GM19372 (cell line): ENCODE measurements at regions not wholly inside any gene's neighbourhood (a gene's known extent, or its start where the extent isn't known, plus 50 kb on each side); places are given as distances from the start of the nearest gene placed in this dataset.

Source experiments
- ATAC-seq: cut with Tn5 transposase; IDR thresholded peaks from one replicate; pipeline ENCODE4 v1.9.1; 2021; ENCODE audit warnings: mild to moderate bottlenecking, low read depth, moderate library complexity; ENCODE audit not compliant: unreplicated experiment

- no peak for ATAC-seq
Measured at GRCh38 chr3:28718074-28718849, 369.6 kb upstream of the AZI2 start.

DNA sequence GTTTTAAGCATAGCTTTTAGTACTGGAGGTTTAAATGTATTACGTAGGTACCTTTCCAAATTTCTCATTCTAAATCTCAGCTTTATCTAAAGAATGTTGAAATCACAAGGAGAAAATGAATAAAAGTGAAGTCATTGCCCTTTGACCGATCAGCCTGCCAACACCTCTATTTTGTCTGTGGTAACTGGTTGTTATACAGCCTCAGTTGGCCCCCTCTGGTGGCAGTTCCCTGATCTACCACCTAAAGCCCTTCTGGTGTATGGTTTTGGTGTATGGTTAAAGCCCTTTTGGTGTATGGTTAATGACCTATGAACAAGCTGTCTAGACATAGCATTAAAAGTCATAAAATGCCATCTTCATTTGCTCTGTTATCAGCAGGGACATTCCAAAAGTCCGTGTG is 378.2 kb upstream of the AZI2 start:
- no peak for ATAC-seq

GRCh38 chr3:28727307-28727706 is 378.7 kb upstream of the AZI2 start:
- no peak for ATAC-seq

- no peak for ATAC-seq
Measured at GRCh38 chr3:28738425-28738824, 389.8 kb upstream of the AZI2 start.

GRCh38 chr3:28739647-28740046 is 391.0 kb upstream of the AZI2 start:
- ATAC-seq = no peak

DNA sequence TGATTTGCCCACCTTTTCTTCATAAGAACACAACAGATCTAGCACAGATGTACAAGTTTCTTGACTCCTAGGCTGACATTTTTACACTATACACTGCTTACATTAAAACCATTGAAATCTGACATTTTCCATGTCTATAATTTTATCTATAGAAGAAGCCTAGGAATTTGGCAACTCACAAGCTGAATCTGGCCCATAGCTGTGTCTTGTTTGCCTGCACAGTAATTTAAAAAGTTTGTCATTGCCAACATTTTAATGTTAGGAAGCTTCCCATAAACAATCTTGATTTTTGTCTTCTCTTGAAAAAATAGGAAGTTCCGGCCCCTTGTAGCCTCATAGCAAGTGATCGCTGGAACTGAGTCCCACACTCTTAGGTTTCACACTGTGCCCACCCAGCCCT is 394.6 kb upstream of the AZI2 start:
- ATAC-seq = no peak

- ATAC-seq = no peak
Measured at GRCh38 chr3:28743831-28744230, 395.2 kb upstream of the AZI2 start.

DNA sequence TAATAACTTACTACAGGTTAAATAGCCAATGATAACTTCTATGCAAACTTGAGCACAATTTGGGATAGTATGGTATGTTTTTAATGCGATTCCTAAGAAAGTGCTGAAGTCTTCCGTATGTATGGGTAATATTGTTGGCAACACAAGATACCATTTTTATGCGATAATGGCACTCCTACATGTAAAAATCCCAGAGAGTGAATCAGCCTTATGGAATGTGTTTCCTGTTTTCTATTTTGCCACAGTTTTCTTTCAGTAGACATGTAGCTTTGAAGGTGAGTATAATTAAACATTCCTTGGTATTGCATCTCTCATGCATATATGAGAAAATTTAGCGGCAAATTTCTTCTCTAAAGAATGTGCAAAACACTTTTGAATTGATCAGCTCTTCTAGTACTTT is 396.8 kb upstream of the AZI2 start:
- ATAC-seq = no peak

DNA sequence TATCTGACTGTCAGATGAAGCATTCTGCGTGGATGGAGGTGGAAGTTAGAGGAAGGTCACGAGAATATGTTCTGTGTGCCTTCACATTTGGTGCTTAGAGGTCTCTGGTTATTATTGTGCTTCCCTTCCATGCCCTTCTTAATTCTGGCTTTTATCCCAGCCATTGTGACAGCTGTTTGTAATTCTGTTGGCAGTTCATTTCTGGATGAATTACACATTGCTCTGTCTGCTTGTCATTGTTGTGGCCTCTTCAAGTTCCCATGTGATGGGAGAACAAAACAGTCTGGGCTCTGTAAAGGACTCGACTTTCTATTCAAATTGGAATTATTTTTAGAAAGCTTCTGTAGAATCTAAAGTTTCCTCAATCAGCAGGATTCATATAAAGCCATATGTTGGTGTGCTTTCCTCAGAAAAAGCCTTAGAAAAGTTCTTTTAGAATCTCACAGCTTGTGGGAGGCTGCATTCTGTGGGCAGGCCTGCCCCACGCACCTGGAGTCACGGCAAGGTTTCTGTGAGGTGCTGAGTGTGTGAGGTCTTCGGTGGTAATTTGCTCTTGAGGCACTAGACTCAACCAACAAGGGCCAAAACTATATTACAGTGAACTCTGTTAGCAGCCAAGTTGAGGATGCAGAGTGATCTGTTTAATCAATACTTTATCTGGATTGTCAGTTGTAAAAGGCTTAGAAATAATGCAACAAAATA is 397.4 kb upstream of the AZI2 start:
- no peak for ATAC-seq

DNA sequence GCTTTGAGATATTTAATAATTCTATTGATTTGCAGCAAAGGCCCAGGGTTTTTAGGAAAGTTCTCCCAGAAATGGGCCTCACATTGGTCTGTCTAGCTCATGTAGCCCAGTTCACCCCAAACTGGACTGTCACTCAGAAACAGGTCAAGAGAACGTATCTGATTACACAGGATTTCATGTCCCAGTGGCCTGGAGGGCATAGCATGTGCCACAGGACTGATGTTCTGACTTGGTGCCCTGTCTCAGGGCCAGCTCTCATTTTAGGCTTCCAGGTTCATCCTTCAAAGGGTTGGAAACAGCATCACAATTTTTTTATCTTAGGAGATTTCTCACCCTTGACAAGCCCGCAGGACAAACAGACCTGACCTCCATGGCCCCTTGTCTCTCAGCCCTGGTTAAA is 398.4 kb upstream of the AZI2 start:
- no peak for ATAC-seq

GRCh38 chr3:28751864-28752263 is 403.2 kb upstream of the AZI2 start:
- no peak for ATAC-seq

- no peak for ATAC-seq
Measured at GRCh38 chr3:28752290-28752689, 403.7 kb upstream of the AZI2 start.

DNA sequence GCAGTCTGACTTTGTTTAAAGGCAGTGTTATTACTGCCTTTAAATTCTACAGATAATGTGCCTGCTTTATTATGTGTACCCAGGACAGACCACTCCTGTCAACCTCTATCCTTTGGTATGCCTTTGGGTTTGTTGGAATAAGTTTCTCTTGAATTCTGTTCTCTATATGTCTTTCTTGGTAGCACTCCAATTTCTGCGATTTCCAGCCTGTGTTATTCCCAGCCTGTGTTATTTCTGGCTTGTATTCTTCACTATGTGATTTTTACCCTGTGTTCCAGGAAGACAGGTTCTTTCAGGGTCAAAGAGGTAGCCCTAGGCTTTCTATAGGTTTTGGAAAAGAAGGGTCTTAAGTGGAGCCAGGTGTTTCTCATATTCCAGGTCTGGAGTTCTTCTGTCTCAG is 407.4 kb upstream of the AZI2 start:
- no peak for ATAC-seq

DNA sequence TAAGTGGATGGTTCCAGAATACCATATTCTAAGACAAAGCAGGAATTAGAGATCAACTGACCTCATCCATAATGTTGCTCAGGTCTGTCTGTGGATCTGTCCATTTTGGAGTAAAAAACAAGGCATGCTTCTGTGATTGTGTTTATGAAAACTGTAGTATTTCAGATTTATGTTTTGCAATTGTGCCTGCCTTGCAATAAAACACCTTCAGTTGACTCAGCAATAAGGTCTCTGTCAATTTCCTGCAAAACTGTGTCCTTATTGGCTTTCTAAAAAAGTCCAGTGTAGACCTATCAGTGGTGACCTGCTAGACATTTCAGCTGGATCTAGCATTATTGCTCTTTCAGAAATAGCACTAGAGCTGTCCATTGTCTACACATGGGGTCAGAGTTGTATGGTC is 409.5 kb upstream of the AZI2 start:
- ATAC-seq = no peak

- ATAC-seq = no peak
Measured at GRCh38 chr3:28761375-28761774, 412.8 kb upstream of the AZI2 start.

GRCh38 chr3:28765194-28765593 is 416.6 kb upstream of the AZI2 start:
- no peak for ATAC-seq

DNA sequence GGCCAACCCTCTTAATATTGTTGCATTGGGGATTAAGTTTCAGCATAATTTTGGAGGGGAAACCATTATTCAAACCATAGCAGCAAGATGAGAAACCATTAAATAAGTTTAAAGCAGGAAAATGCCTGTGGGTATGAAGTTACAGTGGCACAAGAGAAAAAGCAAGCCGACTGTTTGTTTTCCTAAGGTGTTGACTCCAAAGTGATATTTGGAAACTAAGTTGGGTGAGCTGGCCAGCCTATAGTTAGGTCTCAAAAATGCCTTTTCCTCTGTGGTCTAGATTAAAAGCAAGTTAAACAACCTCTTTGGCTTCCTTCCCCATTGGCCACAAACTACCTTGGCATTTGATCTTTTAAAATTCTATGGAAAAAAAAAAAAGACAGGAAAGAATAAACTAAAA is 419.8 kb upstream of the AZI2 start:
- ATAC-seq = no peak

GRCh38 chr3:28777806-28778475 is 429.3 kb upstream of the AZI2 start:
- ATAC-seq = no peak

- no peak for ATAC-seq
Measured at GRCh38 chr3:28780480-28780879, 431.9 kb upstream of the AZI2 start.

- no peak for ATAC-seq
Measured at GRCh38 chr3:28781053-28781452, 432.4 kb upstream of the AZI2 start.

- no peak for ATAC-seq
Measured at GRCh38 chr3:28786446-28786845, 437.8 kb upstream of the AZI2 start.

GRCh38 chr3:28788571-28788970 is 439.9 kb upstream of the AZI2 start:
- ATAC-seq = no peak
